Panc1 (cell line): ENCODE measurements at regions not wholly inside any gene's neighbourhood (a gene's known extent, or its start where the extent isn't known, plus 50 kb on each side); places are given as distances from the start of the nearest gene placed in this dataset.

Source experiments
- CTCF ChIP-seq: fragments of 450-650 bp; IDR thresholded peaks from 2 replicates; pipeline ENCODE4 v1.5.1; 2017; ENCODE audit warnings: mild to moderate bottlenecking
- POLR2AphosphoS5 ChIP-seq: IDR thresholded peaks from 2 replicates; pipeline ENCODE4 v1.6.1; 2012; ENCODE audit warnings: mild to moderate bottlenecking, low read depth, low read length, moderate library complexity

- no peak for TF ChIP-seq CTCF
- TF ChIP-seq POLR2AphosphoS5 = no peak
Observed at GRCh38 chr12:54719691-54720090, 71.5 kb upstream of the DCD start.
